SU-DHL-6 (cell line): ENCODE measurements at regions not wholly inside any gene's neighbourhood (a gene's known extent, or its start where the extent isn't known, plus 50 kb on each side); places are given as distances from the start of the nearest gene placed in this dataset.

Experiments
- EZH2phosphoT487 ChIP-seq: fragments of 200-600 bp; sonication (generic), shearing (Covaris generic); conservative IDR thresholded peaks from 2 replicates; pipeline ENCODE4 v1.6.1; 2018; ENCODE audit warnings: mild to moderate bottlenecking, antibody characterized with exemption, low read length, moderate library complexity, mixed read lengths
- TF ChIP-seq, protein P1 (sequence below): fragments of 200-600 bp; sonication (generic); IDR thresholded peaks from one replicate; pipeline ENCODE4 v1.5.1; 2017; ENCODE audit warnings: antibody characterized with exemption, mild to moderate bottlenecking, low read length, moderate library complexity; ENCODE audit not compliant: insufficient read depth, poor library complexity, severe bottlenecking

DNA sequence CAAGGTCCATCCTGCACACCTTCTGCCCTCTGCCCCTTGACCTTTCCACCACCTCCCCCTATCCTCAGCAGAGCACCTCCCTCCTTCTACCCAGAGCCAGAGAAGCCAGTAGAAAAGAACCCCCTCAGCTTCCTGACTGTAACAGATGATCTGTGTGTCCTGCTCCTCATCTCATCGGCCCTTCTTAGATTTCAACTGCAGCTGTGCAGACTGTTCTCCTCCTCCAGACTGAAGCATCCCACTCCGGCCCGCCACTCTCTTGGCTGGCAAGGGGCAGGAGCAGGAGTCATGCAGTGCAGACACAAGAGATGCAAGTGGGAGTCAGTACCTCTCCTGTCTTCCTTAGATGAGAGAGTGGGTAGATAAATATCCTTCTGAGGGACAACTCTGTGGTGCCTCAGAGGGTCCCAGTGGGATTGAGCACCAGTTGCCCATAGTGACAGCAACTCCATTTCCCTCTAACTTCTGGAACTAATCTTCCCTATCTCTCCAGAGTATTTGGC lies 163.5 kb upstream of the MLN start:
- TF ChIP-seq, protein P1, sequence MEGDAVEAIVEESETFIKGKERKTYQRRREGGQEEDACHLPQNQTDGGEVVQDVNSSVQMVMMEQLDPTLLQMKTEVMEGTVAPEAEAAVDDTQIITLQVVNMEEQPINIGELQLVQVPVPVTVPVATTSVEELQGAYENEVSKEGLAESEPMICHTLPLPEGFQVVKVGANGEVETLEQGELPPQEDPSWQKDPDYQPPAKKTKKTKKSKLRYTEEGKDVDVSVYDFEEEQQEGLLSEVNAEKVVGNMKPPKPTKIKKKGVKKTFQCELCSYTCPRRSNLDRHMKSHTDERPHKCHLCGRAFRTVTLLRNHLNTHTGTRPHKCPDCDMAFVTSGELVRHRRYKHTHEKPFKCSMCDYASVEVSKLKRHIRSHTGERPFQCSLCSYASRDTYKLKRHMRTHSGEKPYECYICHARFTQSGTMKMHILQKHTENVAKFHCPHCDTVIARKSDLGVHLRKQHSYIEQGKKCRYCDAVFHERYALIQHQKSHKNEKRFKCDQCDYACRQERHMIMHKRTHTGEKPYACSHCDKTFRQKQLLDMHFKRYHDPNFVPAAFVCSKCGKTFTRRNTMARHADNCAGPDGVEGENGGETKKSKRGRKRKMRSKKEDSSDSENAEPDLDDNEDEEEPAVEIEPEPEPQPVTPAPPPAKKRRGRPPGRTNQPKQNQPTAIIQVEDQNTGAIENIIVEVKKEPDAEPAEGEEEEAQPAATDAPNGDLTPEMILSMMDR, result no peak
- TF ChIP-seq EZH2phosphoT487, result no peak
